Right lobe of liver (tissue), 6 donors: ENCODE measurements at regions not wholly inside any gene's neighbourhood (a gene's known extent, or its start where the extent isn't known, plus 50 kb on each side); places are given as distances from the start of the nearest gene placed in this dataset.

ENCODE experiments used
- ATAC-seq, 4 donors: fragments of 200-7000 bp; cut with Tn5 transposase; one replicate each; pipeline ENCODE4 v1.9.1; 2020; ENCODE audit warnings: mild to moderate bottlenecking in 4 of 4, moderate library complexity in 4 of 4
- DNase-seq, 3 donors: peaks; one replicate each; pipeline ENCODE4 v3.0.0-alpha.2; 2020
- H3K27ac ChIP-seq, 3 donors: fragments of 200-600 bp; one replicate each; pipeline ENCODE4 v1.8.0; 2022
- H3K27me3 ChIP-seq, 2 donors: fragments of 200-600 bp; one replicate each; pipeline ENCODE4 v1.8.0; 2022
- H3K36me3 ChIP-seq, 4 donors: fragments of 200-600 bp; sonication (generic) in 1 of 4; one replicate each; pipeline versions ENCODE4 v1.5.1 to v1.8.0; 2017 to 2022; ENCODE audit warnings: control low read depth in 1 of 4
- H3K4me1 ChIP-seq, 4 donors: fragments of 200-600 bp; sonication (generic) in 1 of 4; one replicate each; pipeline versions ENCODE4 v1.5.1 to v1.8.0; 2017 to 2022; ENCODE audit warnings: control low read depth in 1 of 4
- H3K4me3 ChIP-seq, 3 donors: fragments of 200-600 bp; one replicate each; pipeline ENCODE4 v1.8.0; 2022
- H3K9me3 ChIP-seq, 4 donors: fragments of 200-600 bp; sonication (generic) in 1 of 4; one replicate each; pipeline versions ENCODE4 v1.5.1 to v1.8.0; 2017 to 2022; ENCODE audit warnings: control low read depth in 1 of 4
- CTCF ChIP-seq, 4 donors: fragments of 200-600 bp in 3 of 4; fragments of 450-650 bp in 1 of 4; IDR thresholded peaks; one replicate each; pipeline versions ENCODE4 v1.5.1 to v1.8.0; 2016 to 2022; ENCODE audit warnings: antibody characterized with exemption in 4 of 4, mild to moderate bottlenecking in 2 of 4
- POLR2A ChIP-seq: fragments of 450-650 bp; IDR thresholded peaks from one replicate; pipeline ENCODE4 v1.6.1; 2017; ENCODE audit warnings: antibody characterized with exemption, mild to moderate bottlenecking
- WGBS: methylation state at CpG from one replicate; pipeline ENCODE4 v1.1.6; 2018; ENCODE audit warnings: low coverage, low lambda C conversion rate; ENCODE audit not compliant: insufficient coverage; ENCODE audit errors: missing lambda C conversion rate; 5-methylcytosine and 5-hydroxymethylcytosine counted together
- intact Hi-C, 2 donors: fragments of 100-400 bp; cut with DNase I; formaldehyde crosslinking; loops; one replicate each; pipeline versions ENCODE4 v1.11.2 to v1.14.1; 2022
- donor health status: DM: no; HTN: yes; CAD: no.
- donor health status: DM: no; HTN: no; CAD: no.
- donor health status: DM: no; HTN: no; CAD: no.
- donor health status: DM: no; HTN: yes; CAD: no.
- donor health status: DM: no; HTN: yes; CAD: no.

- Histone ChIP-seq H3K4me1 (peaks cover 0 to 9% (median 4%) of the 10 kb centered on the region in 4 donors), H3K36me3 (no peaks in the 10 kb centered on the region), H3K4me3 (no peak overlapping the region), H3K27ac (no peak overlapping the region), H3K9me3 (no peaks in the 10 kb centered on the region), H3K27me3 (no peaks in the 10 kb centered on the region)
- ATAC-seq (no peak), DNase-seq (no peak)
- no peak for TF ChIP-seq POLR2A
- intact Hi-C loops = no loop called here
- WGBS = 96% methylated on average over 6 of the region's 12 CpGs
Measured at GRCh38 chr16:85348065-85348840, 236.0 kb upstream of the CIBAR2 start.

- intact Hi-C loops = no loop called here
- H3K4me3 ChIP-seq = no peak overlapping the region
- H3K27me3 ChIP-seq = no peaks in the 10 kb centered on the region
- H3K9me3 ChIP-seq = no peaks in the 10 kb centered on the region
- no peak for TF ChIP-seq CTCF (IDR thresholded peaks at IDR 0.05)
- no peak for TF ChIP-seq POLR2A
- DNase-seq (no peak), ATAC-seq (no peak)
- H3K4me1 ChIP-seq = peaks cover 0 to 9% (median 4%) of the 10 kb centered on the region in 4 donors
- H3K36me3 ChIP-seq = no peaks in the 10 kb centered on the region
- 86% methylated on average over 3 of the region's 21 CpGs for WGBS
- no peak overlapping the region for H3K27ac ChIP-seq
Measured at GRCh38 chr16:85348911-85349334, 236.7 kb upstream of the CIBAR2 start.

GRCh38 chr16:85349365-85350145 is 237.3 kb upstream of the CIBAR2 start:
- DNase-seq = no peak
- WGBS = 90% methylated on average over 4 of the region's 26 CpGs
- Histone ChIP-seq H3K27me3 (no peaks in the 10 kb centered on the region), H3K4me3 (no peak overlapping the region), H3K36me3 (no peaks in the 10 kb centered on the region), H3K27ac (no peak overlapping the region), H3K4me1 (peaks cover 0 to 9% (median 4%) of the 10 kb centered on the region in 4 donors), H3K9me3 (no peaks in the 10 kb centered on the region)
- TF ChIP-seq CTCF (IDR thresholded peaks at IDR 0.05) (no peak), POLR2A (no peak)
- intact Hi-C loops = no loop called here
- ATAC-seq = no peak

GRCh38 chr16:85350146-85350728 is 238.0 kb upstream of the CIBAR2 start:
- intact Hi-C loops = no loop called here
- no peak overlapping the region for H3K4me3 ChIP-seq
- no peak overlapping the region for H3K27ac ChIP-seq
- H3K27me3 ChIP-seq = no peaks in the 10 kb centered on the region
- TF ChIP-seq POLR2A (no peak), CTCF (IDR thresholded peaks at IDR 0.05) (no peak)
- 40% methylated on average over 1 of the region's 10 CpGs for WGBS
- ATAC-seq (no peak), DNase-seq (no peak)
- no peaks in the 10 kb centered on the region for H3K36me3 ChIP-seq
- no peaks in the 10 kb centered on the region for H3K9me3 ChIP-seq
- peaks cover 0 to 16% (median 8%) of the 10 kb centered on the region in 4 donors for H3K4me1 ChIP-seq
